ENCODE measurements at regions not wholly inside any gene's neighbourhood (a gene's known extent, or its start where the extent isn't known, plus 50 kb on each side); places are given as distances from the start of the nearest gene placed in this dataset.
"Not testable (repeated sequence)": the region's sequence is repeated elsewhere in the genome, so short reads cannot be mapped to it uniquely, and the experiment has no call there.

GRCh38 chr18:55762424-55762823 lies 174.4 kb upstream of the TCF4 start:
- no peak for DNase-seq

GRCh38 chr18:55753643-55754263 lies 165.8 kb upstream of the TCF4 start:
- peak; percentile 8 for DNase-seq

- no peak for DNase-seq
Measured at GRCh38 chr18:55751476-55751875, 163.5 kb upstream of the TCF4 start.

GRCh38 chr18:55748227-55748738 lies 160.3 kb upstream of the TCF4 start:
- no peak for DNase-seq

GRCh38 chr18:55744206-55744605 lies 156.2 kb upstream of the TCF4 start:
- DNase-seq: no peak

- DNase-seq: no peak
Measured at GRCh38 chr18:55743736-55744135, 155.7 kb upstream of the TCF4 start.

- no peak for DNase-seq
Measured at GRCh38 chr18:55743133-55743532, 155.1 kb upstream of the TCF4 start.

- DNase-seq: no peak
Measured at GRCh38 chr18:55739488-55739887, 151.5 kb upstream of the TCF4 start.

- DNase-seq: no peak
Measured at GRCh38 chr18:55738483-55739114, 150.6 kb upstream of the TCF4 start.

- DNase-seq: no peak
Measured at GRCh38 chr18:55737781-55738468, 149.9 kb upstream of the TCF4 start.

GRCh38 chr18:55737266-55737665 lies 149.3 kb upstream of the TCF4 start:
- DNase-seq: no peak

- DNase-seq: no peak
Measured at GRCh38 chr18:55735969-55736368, 148.0 kb upstream of the TCF4 start.

GRCh38 chr18:55735199-55735855 lies 147.3 kb upstream of the TCF4 start:
- DNase-seq: no peak

- DNase-seq: no peak
Measured at GRCh38 chr18:55732227-55733106, 144.5 kb upstream of the TCF4 start.

- DNase-seq: no peak
Measured at GRCh38 chr18:55731594-55732042, 143.6 kb upstream of the TCF4 start.

- not testable (repeated sequence) for DNase-seq
Measured at GRCh38 chr18:55721006-55721405, 133.0 kb upstream of the TCF4 start.

GRCh38 chr18:55713707-55714106 lies 125.7 kb upstream of the TCF4 start:
- no peak for DNase-seq

GRCh38 chr18:55706898-55707297 lies 118.9 kb upstream of the TCF4 start:
- DNase-seq: no peak

- DNase-seq: no peak
Measured at GRCh38 chr18:55699233-55699765, 111.3 kb upstream of the TCF4 start.

- DNase-seq: no peak
Measured at GRCh38 chr18:55696811-55697210, 108.8 kb upstream of the TCF4 start.

- no peak for DNase-seq
Measured at GRCh38 chr18:55695091-55695490, 107.1 kb upstream of the TCF4 start.

- DNase-seq: no peak
Measured at GRCh38 chr18:55694291-55694690, 106.3 kb upstream of the TCF4 start.
